IMR-90 (cell line): ENCODE measurements at regions not wholly inside any gene's neighbourhood (a gene's known extent, or its start where the extent isn't known, plus 50 kb on each side); places are given as distances from the start of the nearest gene placed in this dataset.

Experiments
- CEBPB ChIP-seq: IDR thresholded peaks from 2 replicates; pipeline ENCODE4 v1.6.1; 2012; ENCODE audit warnings: low read depth, low read length, improper control_type of control experiment
- CTCF ChIP-seq: conservative IDR thresholded peaks from 2 replicates; pipeline ENCODE4 v1.5.1; 2012; ENCODE audit warnings: mild to moderate bottlenecking, low read depth, low read length, improper control_type of control experiment
- MXI1 ChIP-seq: IDR thresholded peaks from 2 replicates; pipeline ENCODE4 v1.6.1; 2012; ENCODE audit warnings: low read depth, mild to moderate bottlenecking, low read length, moderate library complexity, borderline replicate concordance
- POLR2A ChIP-seq: IDR thresholded peaks from 2 replicates; pipeline ENCODE4 v1.6.1; 2012; ENCODE audit warnings: mild to moderate bottlenecking, low read depth, low read length
- RAD21 ChIP-seq: IDR thresholded peaks from 2 replicates; pipeline ENCODE4 v1.6.1; 2012; ENCODE audit warnings: low read length, improper control_type of control experiment
- RCOR1 ChIP-seq: IDR thresholded peaks from 2 replicates; pipeline ENCODE4 v1.6.1; 2012; ENCODE audit warnings: mild to moderate bottlenecking, low read length, improper control_type of control experiment; ENCODE audit not compliant: insufficient replicate concordance

GRCh38 chr10:65197935-65198334 is 1676.7 kb downstream of the REEP3 start:
- no peak for TF ChIP-seq CTCF
- TF ChIP-seq POLR2A = no peak
- no peak for TF ChIP-seq CEBPB
- no peak for TF ChIP-seq MXI1
- TF ChIP-seq RAD21 = no peak
- no peak for TF ChIP-seq RCOR1
